ENCODE measurements at regions not wholly inside any gene's neighbourhood (a gene's known extent, or its start where the extent isn't known, plus 50 kb on each side); places are given as distances from the start of the nearest gene placed in this dataset.

GRCh38 chr2:104685591-104685990 is 168.3 kb upstream of the POU3F3 start:
- no peaks in the 10 kb centered on the region for H3K36me3 ChIP-seq (ENCODE audit: insufficient read depth, low read length)
- H3K9ac ChIP-seq (ENCODE audit: low read depth, low read length), result no peak overlapping the region
- no peak overlapping the region for H3K4me3 ChIP-seq (ENCODE audit: low read length)
- WGBS, result 75% methylated on average over 4 of the region's 4 CpGs
- H3K27ac ChIP-seq (ENCODE audit: low read depth, low read length), result no peak overlapping the region
- H3K4me1 ChIP-seq (ENCODE audit: insufficient read depth, low read length), result no peaks in the 10 kb centered on the region
- H3K9me3 ChIP-seq (ENCODE audit: insufficient read depth, low read depth, low read length), result no peaks in the 10 kb centered on the region
- no peaks in the 10 kb centered on the region for H3K27me3 ChIP-seq (ENCODE audit: insufficient read depth, low read length)

GRCh38 chr2:104687147-104687546 is 166.8 kb upstream of the POU3F3 start:
- Histone ChIP-seq H3K9ac (ENCODE audit: low read depth, low read length) (no peak overlapping the region), H3K36me3 (ENCODE audit: insufficient read depth, low read length) (no peaks in the 10 kb centered on the region), H3K4me3 (ENCODE audit: low read length) (no peak overlapping the region), H3K27ac (ENCODE audit: low read depth, low read length) (no peak overlapping the region), H3K27me3 (ENCODE audit: insufficient read depth, low read length) (no peaks in the 10 kb centered on the region), H3K4me1 (ENCODE audit: insufficient read depth, low read length) (no peaks in the 10 kb centered on the region), H3K9me3 (ENCODE audit: insufficient read depth, low read depth, low read length) (no peaks in the 10 kb centered on the region)
- WGBS, result 93% methylated on average over 9 of the region's 9 CpGs

GRCh38 chr2:104690255-104690984 is 163.5 kb upstream of the POU3F3 start:
- no peaks in the 10 kb centered on the region for H3K27me3 ChIP-seq (ENCODE audit: insufficient read depth, low read length)
- no peak overlapping the region for H3K9ac ChIP-seq (ENCODE audit: low read depth, low read length)
- H3K36me3 ChIP-seq (ENCODE audit: insufficient read depth, low read length), result no peaks in the 10 kb centered on the region
- no peaks in the 10 kb centered on the region for H3K9me3 ChIP-seq (ENCODE audit: insufficient read depth, low read depth, low read length)
- 92% methylated on average over 7 of the region's 7 CpGs for WGBS
- H3K4me3 ChIP-seq (ENCODE audit: low read length), result no peak overlapping the region
- no peaks in the 10 kb centered on the region for H3K4me1 ChIP-seq (ENCODE audit: insufficient read depth, low read length)
- no peak overlapping the region for H3K27ac ChIP-seq (ENCODE audit: low read depth, low read length)

- no peaks in the 10 kb centered on the region for H3K9me3 ChIP-seq (ENCODE audit: insufficient read depth, low read depth, low read length)
- no peaks in the 10 kb centered on the region for H3K27me3 ChIP-seq (ENCODE audit: insufficient read depth, low read length)
- 75% methylated on average over 3 of the region's 5 CpGs for WGBS
- H3K36me3 ChIP-seq (ENCODE audit: insufficient read depth, low read length), result no peaks in the 10 kb centered on the region
- H3K4me3 ChIP-seq (ENCODE audit: low read length), result no peak overlapping the region
- no peak overlapping the region for H3K9ac ChIP-seq (ENCODE audit: low read depth, low read length)
- no peak overlapping the region for H3K27ac ChIP-seq (ENCODE audit: low read depth, low read length)
- H3K4me1 ChIP-seq (ENCODE audit: insufficient read depth, low read length), result peaks cover 6% of the 10 kb centered on the region; the same call in 1 of the 2 replicates
These were observed 155.6 kb upstream of the POU3F3 start for GRCh38 chr2:104698276-104698675.

GRCh38 chr2:104701411-104701911 is 152.5 kb upstream of the POU3F3 start:
- H3K36me3 ChIP-seq (ENCODE audit: insufficient read depth, low read length), result no peaks in the 10 kb centered on the region
- peaks cover 23% of the 10 kb centered on the region for H3K4me1 ChIP-seq (ENCODE audit: insufficient read depth, low read length)
- H3K4me3 ChIP-seq (ENCODE audit: low read length), result no peak overlapping the region
- WGBS, result 94% methylated on average over 19 of the region's 19 CpGs
- H3K27ac ChIP-seq (ENCODE audit: low read depth, low read length), result no peak overlapping the region
- H3K9ac ChIP-seq (ENCODE audit: low read depth, low read length), result no peak overlapping the region
- H3K9me3 ChIP-seq (ENCODE audit: insufficient read depth, low read depth, low read length), result no peaks in the 10 kb centered on the region
- no peaks in the 10 kb centered on the region for H3K27me3 ChIP-seq (ENCODE audit: insufficient read depth, low read length)

GRCh38 chr2:104702031-104702850 is 151.7 kb upstream of the POU3F3 start:
- Histone ChIP-seq H3K27ac (ENCODE audit: low read depth, low read length) (no peak overlapping the region), H3K9ac (ENCODE audit: low read depth, low read length) (no peak overlapping the region), H3K27me3 (ENCODE audit: insufficient read depth, low read length) (no peaks in the 10 kb centered on the region), H3K4me3 (ENCODE audit: low read length) (no peak overlapping the region), H3K9me3 (ENCODE audit: insufficient read depth, low read depth, low read length) (no peaks in the 10 kb centered on the region), H3K4me1 (ENCODE audit: insufficient read depth, low read length) (peaks cover 23% of the 10 kb centered on the region), H3K36me3 (ENCODE audit: insufficient read depth, low read length) (no peaks in the 10 kb centered on the region)
- 89% methylated on average over 11 of the region's 11 CpGs for whole genome bisulfite sequencing

GRCh38 chr2:104703669-104704068 is 150.2 kb upstream of the POU3F3 start:
- no peaks in the 10 kb centered on the region for H3K36me3 ChIP-seq (ENCODE audit: insufficient read depth, low read length)
- H3K27me3 ChIP-seq (ENCODE audit: insufficient read depth, low read length), result no peaks in the 10 kb centered on the region
- no peak overlapping the region for H3K9ac ChIP-seq (ENCODE audit: low read depth, low read length)
- H3K9me3 ChIP-seq (ENCODE audit: insufficient read depth, low read depth, low read length), result no peaks in the 10 kb centered on the region
- peaks cover 23% of the 10 kb centered on the region for H3K4me1 ChIP-seq (ENCODE audit: insufficient read depth, low read length)
- H3K4me3 ChIP-seq (ENCODE audit: low read length), result no peak overlapping the region
- no peak overlapping the region for H3K27ac ChIP-seq (ENCODE audit: low read depth, low read length)
- WGBS, result 93% methylated on average over 8 of the region's 8 CpGs

GRCh38 chr2:104704496-104705245 is 149.2 kb upstream of the POU3F3 start:
- no peaks in the 10 kb centered on the region for H3K9me3 ChIP-seq (ENCODE audit: insufficient read depth, low read depth, low read length)
- no peak overlapping the region for H3K27ac ChIP-seq (ENCODE audit: low read depth, low read length)
- no peak overlapping the region for H3K4me3 ChIP-seq (ENCODE audit: low read length)
- peaks cover 23% of the 10 kb centered on the region for H3K4me1 ChIP-seq (ENCODE audit: insufficient read depth, low read length)
- no peaks in the 10 kb centered on the region for H3K36me3 ChIP-seq (ENCODE audit: insufficient read depth, low read length)
- WGBS, result 96% methylated on average over 16 of the region's 16 CpGs
- no peak overlapping the region for H3K9ac ChIP-seq (ENCODE audit: low read depth, low read length)
- no peaks in the 10 kb centered on the region for H3K27me3 ChIP-seq (ENCODE audit: insufficient read depth, low read length)

GRCh38 chr2:104707056-104707455 is 146.9 kb upstream of the POU3F3 start:
- Histone ChIP-seq H3K36me3 (ENCODE audit: insufficient read depth, low read length) (no peaks in the 10 kb centered on the region), H3K4me1 (ENCODE audit: insufficient read depth, low read length) (peaks cover 23% of the 10 kb centered on the region), H3K9me3 (ENCODE audit: insufficient read depth, low read depth, low read length) (no peaks in the 10 kb centered on the region), H3K27ac (ENCODE audit: low read depth, low read length) (no peak overlapping the region), H3K9ac (ENCODE audit: low read depth, low read length) (no peak overlapping the region), H3K27me3 (ENCODE audit: insufficient read depth, low read length) (no peaks in the 10 kb centered on the region), H3K4me3 (ENCODE audit: low read length) (no peak overlapping the region)
- 90% methylated on average over 4 of the region's 5 CpGs for WGBS

- no peak overlapping the region for H3K9ac ChIP-seq (ENCODE audit: low read depth, low read length)
- H3K27me3 ChIP-seq (ENCODE audit: insufficient read depth, low read length), result no peaks in the 10 kb centered on the region
- no peaks in the 10 kb centered on the region for H3K36me3 ChIP-seq (ENCODE audit: insufficient read depth, low read length)
- H3K4me3 ChIP-seq (ENCODE audit: low read length), result no peak overlapping the region
- peaks cover 12% of the 10 kb centered on the region for H3K4me1 ChIP-seq (ENCODE audit: insufficient read depth, low read length)
- no peaks in the 10 kb centered on the region for H3K9me3 ChIP-seq (ENCODE audit: insufficient read depth, low read depth, low read length)
- WGBS, result 100% methylated on average over 2 of the region's 3 CpGs
- H3K27ac ChIP-seq (ENCODE audit: low read depth, low read length), result no peak overlapping the region
These were observed 144.9 kb upstream of the POU3F3 start for GRCh38 chr2:104708967-104709366.

- H3K4me3 ChIP-seq (ENCODE audit: low read length), result no peak overlapping the region
- no peak overlapping the region for H3K27ac ChIP-seq (ENCODE audit: low read depth, low read length)
- H3K36me3 ChIP-seq (ENCODE audit: insufficient read depth, low read length), result no peaks in the 10 kb centered on the region
- H3K9me3 ChIP-seq (ENCODE audit: insufficient read depth, low read depth, low read length), result no peaks in the 10 kb centered on the region
- H3K27me3 ChIP-seq (ENCODE audit: insufficient read depth, low read length), result no peaks in the 10 kb centered on the region
- H3K4me1 ChIP-seq (ENCODE audit: insufficient read depth, low read length), result no peaks in the 10 kb centered on the region
- H3K9ac ChIP-seq (ENCODE audit: low read depth, low read length), result no peak overlapping the region
- 89% methylated on average over 4 of the region's 4 CpGs for WGBS
These were observed 137.9 kb upstream of the POU3F3 start for GRCh38 chr2:104716061-104716460.
